ENCODE measurements at regions not wholly inside any gene's neighbourhood (a gene's known extent, or its start where the extent isn't known, plus 50 kb on each side); places are given as distances from the start of the nearest gene placed in this dataset.

DNA sequence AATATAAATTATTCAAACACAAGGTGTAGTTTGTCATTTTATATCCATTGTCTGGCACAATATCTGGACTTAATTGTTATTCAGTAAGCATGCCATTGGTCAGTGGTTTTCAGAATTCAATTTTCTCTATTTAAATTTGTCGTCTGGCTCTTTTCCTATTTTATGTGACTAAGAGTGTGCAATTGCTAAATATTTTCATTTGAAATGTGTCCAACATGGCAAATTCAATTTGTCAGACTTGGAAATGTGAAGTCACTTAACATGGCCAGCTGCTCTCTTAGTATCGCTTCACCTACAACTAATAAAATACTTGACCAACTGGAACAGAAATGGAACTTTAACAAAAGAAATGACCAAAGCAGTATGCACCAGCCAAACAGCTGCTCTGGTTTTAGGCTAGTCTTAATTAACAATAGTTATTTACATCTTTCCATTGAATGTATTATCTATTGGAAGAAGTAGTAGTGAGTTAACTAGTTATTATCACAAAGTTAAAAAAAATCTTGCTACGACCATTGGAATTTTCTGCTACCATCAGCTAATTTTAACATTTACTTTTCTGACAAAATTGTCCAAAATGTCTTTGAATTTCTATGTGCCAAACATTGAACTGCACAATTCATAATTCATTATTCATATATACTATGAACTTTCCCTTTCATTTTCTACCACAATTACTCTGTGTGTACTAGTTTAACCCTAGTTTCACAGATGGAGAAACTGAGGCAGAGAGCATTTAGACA lies 720.7 kb upstream of the FAM174A start:
- no peak for DNase-seq (ENCODE audit: low spot score)
- no peak for TF ChIP-seq CTCF (IDR thresholded peaks at IDR 0.05; ENCODE audit: extremely low read depth, missing control alignments)

DNA sequence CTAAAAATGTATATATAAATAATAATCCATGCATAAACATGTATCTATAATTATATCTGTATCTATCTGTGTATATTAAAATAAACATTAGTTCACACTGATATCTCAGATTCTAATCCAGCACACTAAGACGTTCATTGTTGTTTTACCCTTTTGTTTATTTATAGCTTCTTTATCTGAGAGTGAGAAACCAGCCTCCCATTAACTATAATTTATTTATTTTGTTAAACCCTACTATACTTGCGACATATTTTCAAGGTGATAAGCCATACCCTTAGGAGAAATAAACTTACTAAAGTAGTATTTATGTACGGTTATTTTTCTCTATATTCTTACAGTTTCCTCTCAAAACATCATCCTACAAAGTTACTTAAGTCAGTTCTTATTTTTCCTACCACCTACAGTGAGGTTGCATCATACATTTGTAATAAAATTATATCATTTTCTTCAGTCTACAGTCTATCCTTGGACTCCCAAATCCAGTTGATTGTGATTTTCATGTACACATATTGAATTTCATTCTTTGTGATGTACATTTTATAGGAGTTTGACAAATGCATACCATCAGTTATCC lies 726.4 kb upstream of the FAM174A start:
- no peak for DNase-seq (ENCODE audit: low spot score)
- TF ChIP-seq CTCF (IDR thresholded peaks at IDR 0.05; ENCODE audit: extremely low read depth, missing control alignments) = no peak

DNA sequence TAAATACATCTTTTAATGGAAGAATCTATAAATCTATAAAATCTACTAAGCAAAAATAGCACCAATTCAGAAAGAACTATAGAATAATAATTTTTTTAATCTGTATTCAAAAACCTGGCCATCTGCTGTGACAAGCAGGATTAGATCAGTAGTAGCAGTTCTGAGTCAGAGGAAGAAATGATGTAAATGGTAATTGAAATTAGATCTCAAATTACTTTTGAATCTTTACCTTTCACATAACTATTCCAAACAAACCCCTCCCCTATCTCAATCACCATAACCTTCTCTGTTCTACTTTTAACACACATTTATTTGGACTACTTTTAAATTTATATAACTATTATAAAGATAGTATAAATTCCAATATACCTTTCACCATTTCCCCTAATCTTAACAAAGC lies 727.8 kb upstream of the FAM174A start:
- TF ChIP-seq CTCF (IDR thresholded peaks at IDR 0.05; ENCODE audit: extremely low read depth, missing control alignments) = no peak
- no peak for DNase-seq (ENCODE audit: low spot score)

DNA sequence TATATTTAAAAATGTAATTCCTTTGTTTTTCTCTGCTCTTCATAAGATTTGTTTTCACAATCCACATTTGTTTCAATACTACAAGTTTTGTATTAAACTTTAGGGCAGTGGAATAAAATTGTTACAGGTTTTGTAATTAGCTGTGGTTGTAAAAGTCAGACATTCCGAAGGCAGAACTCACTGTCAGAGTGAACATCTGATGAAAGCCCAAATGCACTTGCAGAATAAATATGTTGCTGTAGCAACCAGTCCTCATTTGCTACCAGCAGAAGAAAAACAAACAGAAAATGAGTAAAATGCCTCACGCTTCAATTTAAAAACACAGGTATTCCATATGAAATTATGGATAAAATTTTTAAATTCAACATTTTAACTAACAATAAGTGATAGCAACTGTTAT lies 740.1 kb upstream of the FAM174A start:
- DNase-seq (ENCODE audit: low spot score) = no peak
- no peak for TF ChIP-seq CTCF (IDR thresholded peaks at IDR 0.05; ENCODE audit: extremely low read depth, missing control alignments)

DNA sequence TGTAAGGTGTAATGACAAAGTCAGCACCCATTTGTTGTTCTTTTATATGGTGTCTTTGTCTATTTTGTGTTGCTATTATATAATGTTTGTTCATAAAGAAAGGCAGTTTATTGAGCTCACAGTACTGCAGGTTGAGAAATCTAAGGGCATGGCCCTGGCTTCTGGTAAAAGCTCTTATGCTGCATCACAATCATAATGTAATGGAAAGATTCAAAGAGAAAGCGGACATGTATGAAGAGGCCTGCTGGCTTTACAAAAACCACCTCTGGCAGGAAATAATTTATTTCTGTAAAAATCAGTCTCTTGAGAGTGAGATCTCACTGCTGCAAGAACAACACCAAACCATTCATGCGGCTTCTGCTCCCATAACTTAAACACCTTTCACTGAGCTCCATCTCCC lies 746.7 kb upstream of the FAM174A start:
- TF ChIP-seq CTCF (IDR thresholded peaks at IDR 0.05; ENCODE audit: extremely low read depth, missing control alignments) = no peak
- DNase-seq (ENCODE audit: low spot score) = no peak

GRCh38 chr5:99775189-99775588 lies 760.0 kb upstream of the FAM174A start:
- no peak for TF ChIP-seq CTCF (IDR thresholded peaks at IDR 0.05; ENCODE audit: extremely low read depth, missing control alignments)

DNA sequence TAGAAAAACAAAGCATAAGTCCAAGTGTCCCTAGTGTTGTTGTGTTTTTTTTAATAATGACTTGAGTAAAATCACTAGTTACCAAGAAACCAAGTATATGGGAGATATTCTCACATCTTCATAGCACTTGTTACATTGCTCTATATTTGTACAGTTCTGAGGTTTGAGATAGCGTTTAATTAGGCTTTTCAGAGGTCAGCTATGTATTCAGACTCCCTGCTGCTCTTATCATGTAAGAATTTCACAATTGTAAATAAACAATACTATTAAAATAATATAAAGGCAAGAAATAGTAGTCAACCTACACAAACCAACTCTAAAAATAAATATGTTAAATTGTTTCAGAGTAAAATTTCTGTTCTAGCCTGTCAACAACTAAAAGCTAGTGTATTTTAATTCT lies 761.9 kb upstream of the FAM174A start:
- DNase-seq (ENCODE audit: low spot score) = no peak
- TF ChIP-seq CTCF (IDR thresholded peaks at IDR 0.05; ENCODE audit: extremely low read depth, missing control alignments) = no peak

More at GRCh38 chr5:99775189-99775588, 760.0 kb upstream of the FAM174A start:
- no peak for DNase-seq (ENCODE audit: low spot score)

Measured in GM20000 (cell line).